WTC11 (cell line): ENCODE measurements at regions not wholly inside any gene's neighbourhood (a gene's known extent, or its start where the extent isn't known, plus 50 kb on each side); places are given as distances from the start of the nearest gene placed in this dataset.

Source experiments
- CREB1 ChIP-seq: sonication (generic); formaldehyde crosslinking; IDR thresholded peaks from 2 replicates; pipeline ENCODE4 v1.8.0; 2023; ENCODE audit warnings: mild to moderate bottlenecking, missing genetic modification reagents
- ETV6 ChIP-seq: sonication (generic); formaldehyde crosslinking; IDR thresholded peaks from 2 replicates; pipeline ENCODE4 v1.8.1; 2022; ENCODE audit warnings: mild to moderate bottlenecking, missing genetic modification reagents
- GABPB1 ChIP-seq: sonication (generic); formaldehyde crosslinking; IDR thresholded peaks from 2 replicates; pipeline ENCODE4 v1.8.1; 2023; ENCODE audit warnings: mild to moderate bottlenecking, missing genetic modification reagents
- OVOL2 ChIP-seq: fragments of 250-450 bp; sonication (Bioruptor Pico); IDR thresholded peaks from 2 replicates; pipeline ENCODE4 v1.9.0; 2021; ENCODE audit warnings: mild to moderate bottlenecking, borderline replicate concordance
- TP53 ChIP-seq: sonication (generic); formaldehyde crosslinking; IDR thresholded peaks from 2 replicates; pipeline ENCODE4 v1.8.1; 2023; ENCODE audit warnings: mild to moderate bottlenecking, missing genetic modification reagents
- ZNF396 ChIP-seq: fragments of 250-450 bp; sonication (Bioruptor Pico); IDR thresholded peaks from 2 replicates; pipeline ENCODE4 v1.8.0; 2021; ENCODE audit warnings: mild to moderate bottlenecking, moderate library complexity, borderline replicate concordance
- TF ChIP-seq, protein P1 (sequence below): fragments of 200-600 bp; IDR thresholded peaks from 2 replicates; pipeline ENCODE4 v1.8.0; 2022; ENCODE audit warnings: antibody characterized with exemption
- TF ChIP-seq, protein P2 (sequence below): sonication (generic); formaldehyde crosslinking; conservative IDR thresholded peaks from 2 replicates; pipeline ENCODE4 v1.8.1; 2022; ENCODE audit warnings: mild to moderate bottlenecking, missing genetic modification reagents
- TF ChIP-seq, protein P3 (sequence below): fragments of 250-450 bp; sonication (Bioruptor Pico); IDR thresholded peaks from 2 replicates; pipeline ENCODE4 v2.1.2; 2022; ENCODE audit warnings: mild to moderate bottlenecking, moderate library complexity
- TF ChIP-seq, protein P4 (sequence below): sonication (generic); formaldehyde crosslinking; IDR thresholded peaks from 2 replicates; pipeline ENCODE4 v1.8.1; 2023; ENCODE audit warnings: mild to moderate bottlenecking, missing genetic modification reagents, moderate library complexity
- TF ChIP-seq, protein P5 (sequence below): sonication (generic); formaldehyde crosslinking; IDR thresholded peaks from 2 replicates; pipeline ENCODE4 v1.8.0; 2022; ENCODE audit warnings: mild to moderate bottlenecking, missing genetic modification reagents
- TF ChIP-seq, protein P6 (sequence below): sonication (generic); formaldehyde crosslinking; conservative IDR thresholded peaks from 2 replicates; pipeline ENCODE4 v1.8.1; 2023; ENCODE audit warnings: mild to moderate bottlenecking, low read depth, missing genetic modification reagents, moderate library complexity
- TF ChIP-seq, protein P7 (sequence below): sonication (generic); formaldehyde crosslinking; IDR thresholded peaks from 2 replicates; pipeline ENCODE4 v1.8.0; 2023; ENCODE audit warnings: missing genetic modification reagents
- TF ChIP-seq, protein P8 (sequence below): sonication (generic); formaldehyde crosslinking; IDR thresholded peaks from 2 replicates; pipeline ENCODE4 v1.8.0; 2022; ENCODE audit warnings: mild to moderate bottlenecking, missing genetic modification reagents

DNA sequence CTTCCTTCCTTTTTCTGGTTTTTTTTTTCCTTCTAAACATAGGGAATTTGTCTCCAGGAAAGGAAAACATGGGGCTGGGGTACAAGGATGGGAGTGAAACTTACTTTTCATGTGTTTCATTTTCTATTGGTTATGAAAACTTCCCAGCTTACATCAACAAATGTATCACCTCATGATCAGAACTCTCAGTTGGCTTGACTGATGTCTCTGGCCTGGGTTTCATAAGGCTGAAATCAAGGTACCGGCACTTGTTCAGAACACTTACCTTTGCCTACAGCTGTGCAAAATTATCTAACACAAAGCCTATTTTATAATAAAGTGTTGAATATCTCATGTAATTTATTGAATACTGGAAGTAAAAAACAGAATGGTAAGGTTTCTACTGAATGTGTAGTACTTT lies 91.8 kb upstream of the STT3B start:
- TF ChIP-seq, protein P1, sequence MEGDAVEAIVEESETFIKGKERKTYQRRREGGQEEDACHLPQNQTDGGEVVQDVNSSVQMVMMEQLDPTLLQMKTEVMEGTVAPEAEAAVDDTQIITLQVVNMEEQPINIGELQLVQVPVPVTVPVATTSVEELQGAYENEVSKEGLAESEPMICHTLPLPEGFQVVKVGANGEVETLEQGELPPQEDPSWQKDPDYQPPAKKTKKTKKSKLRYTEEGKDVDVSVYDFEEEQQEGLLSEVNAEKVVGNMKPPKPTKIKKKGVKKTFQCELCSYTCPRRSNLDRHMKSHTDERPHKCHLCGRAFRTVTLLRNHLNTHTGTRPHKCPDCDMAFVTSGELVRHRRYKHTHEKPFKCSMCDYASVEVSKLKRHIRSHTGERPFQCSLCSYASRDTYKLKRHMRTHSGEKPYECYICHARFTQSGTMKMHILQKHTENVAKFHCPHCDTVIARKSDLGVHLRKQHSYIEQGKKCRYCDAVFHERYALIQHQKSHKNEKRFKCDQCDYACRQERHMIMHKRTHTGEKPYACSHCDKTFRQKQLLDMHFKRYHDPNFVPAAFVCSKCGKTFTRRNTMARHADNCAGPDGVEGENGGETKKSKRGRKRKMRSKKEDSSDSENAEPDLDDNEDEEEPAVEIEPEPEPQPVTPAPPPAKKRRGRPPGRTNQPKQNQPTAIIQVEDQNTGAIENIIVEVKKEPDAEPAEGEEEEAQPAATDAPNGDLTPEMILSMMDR, result no peak
- TF ChIP-seq, protein P2, sequence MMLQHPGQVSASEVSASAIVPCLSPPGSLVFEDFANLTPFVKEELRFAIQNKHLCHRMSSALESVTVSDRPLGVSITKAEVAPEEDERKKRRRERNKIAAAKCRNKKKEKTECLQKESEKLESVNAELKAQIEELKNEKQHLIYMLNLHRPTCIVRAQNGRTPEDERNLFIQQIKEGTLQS (CRISPR knock-in tag), result no peak
- no peak for TF ChIP-seq ZNF396 (CRISPR knock-in tag)
- TF ChIP-seq, protein P3, sequence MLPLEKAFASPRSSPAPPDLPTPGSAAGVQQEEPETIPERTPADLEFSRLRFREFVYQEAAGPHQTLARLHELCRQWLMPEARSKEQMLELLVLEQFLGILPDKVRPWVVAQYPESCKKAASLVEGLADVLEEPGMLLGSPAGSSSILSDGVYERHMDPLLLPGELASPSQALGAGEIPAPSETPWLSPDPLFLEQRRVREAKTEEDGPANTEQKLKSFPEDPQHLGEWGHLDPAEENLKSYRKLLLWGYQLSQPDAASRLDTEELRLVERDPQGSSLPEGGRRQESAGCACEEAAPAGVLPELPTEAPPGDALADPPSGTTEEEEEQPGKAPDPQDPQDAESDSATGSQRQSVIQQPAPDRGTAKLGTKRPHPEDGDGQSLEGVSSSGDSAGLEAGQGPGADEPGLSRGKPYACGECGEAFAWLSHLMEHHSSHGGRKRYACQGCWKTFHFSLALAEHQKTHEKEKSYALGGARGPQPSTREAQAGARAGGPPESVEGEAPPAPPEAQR (CRISPR knock-in tag), result no peak
- no peak for TF ChIP-seq ETV6
- TF ChIP-seq, protein P4, sequence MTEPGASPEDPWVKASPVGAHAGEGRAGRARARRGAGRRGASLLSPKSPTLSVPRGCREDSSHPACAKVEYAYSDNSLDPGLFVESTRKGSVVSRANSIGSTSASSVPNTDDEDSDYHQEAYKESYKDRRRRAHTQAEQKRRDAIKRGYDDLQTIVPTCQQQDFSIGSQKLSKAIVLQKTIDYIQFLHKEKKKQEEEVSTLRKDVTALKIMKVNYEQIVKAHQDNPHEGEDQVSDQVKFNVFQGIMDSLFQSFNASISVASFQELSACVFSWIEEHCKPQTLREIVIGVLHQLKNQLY, result no peak
- TF ChIP-seq, protein P5, sequence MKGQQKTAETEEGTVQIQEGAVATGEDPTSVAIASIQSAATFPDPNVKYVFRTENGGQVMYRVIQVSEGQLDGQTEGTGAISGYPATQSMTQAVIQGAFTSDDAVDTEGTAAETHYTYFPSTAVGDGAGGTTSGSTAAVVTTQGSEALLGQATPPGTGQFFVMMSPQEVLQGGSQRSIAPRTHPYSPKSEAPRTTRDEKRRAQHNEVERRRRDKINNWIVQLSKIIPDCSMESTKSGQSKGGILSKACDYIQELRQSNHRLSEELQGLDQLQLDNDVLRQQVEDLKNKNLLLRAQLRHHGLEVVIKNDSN (CRISPR knock-in tag), result no peak
- TF ChIP-seq TP53 (CRISPR knock-in tag), result no peak
- no peak for TF ChIP-seq OVOL2
- TF ChIP-seq, protein P6, sequence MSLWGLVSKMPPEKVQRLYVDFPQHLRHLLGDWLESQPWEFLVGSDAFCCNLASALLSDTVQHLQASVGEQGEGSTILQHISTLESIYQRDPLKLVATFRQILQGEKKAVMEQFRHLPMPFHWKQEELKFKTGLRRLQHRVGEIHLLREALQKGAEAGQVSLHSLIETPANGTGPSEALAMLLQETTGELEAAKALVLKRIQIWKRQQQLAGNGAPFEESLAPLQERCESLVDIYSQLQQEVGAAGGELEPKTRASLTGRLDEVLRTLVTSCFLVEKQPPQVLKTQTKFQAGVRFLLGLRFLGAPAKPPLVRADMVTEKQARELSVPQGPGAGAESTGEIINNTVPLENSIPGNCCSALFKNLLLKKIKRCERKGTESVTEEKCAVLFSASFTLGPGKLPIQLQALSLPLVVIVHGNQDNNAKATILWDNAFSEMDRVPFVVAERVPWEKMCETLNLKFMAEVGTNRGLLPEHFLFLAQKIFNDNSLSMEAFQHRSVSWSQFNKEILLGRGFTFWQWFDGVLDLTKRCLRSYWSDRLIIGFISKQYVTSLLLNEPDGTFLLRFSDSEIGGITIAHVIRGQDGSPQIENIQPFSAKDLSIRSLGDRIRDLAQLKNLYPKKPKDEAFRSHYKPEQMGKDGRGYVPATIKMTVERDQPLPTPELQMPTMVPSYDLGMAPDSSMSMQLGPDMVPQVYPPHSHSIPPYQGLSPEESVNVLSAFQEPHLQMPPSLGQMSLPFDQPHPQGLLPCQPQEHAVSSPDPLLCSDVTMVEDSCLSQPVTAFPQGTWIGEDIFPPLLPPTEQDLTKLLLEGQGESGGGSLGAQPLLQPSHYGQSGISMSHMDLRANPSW, result no peak
- TF ChIP-seq, protein P7, sequence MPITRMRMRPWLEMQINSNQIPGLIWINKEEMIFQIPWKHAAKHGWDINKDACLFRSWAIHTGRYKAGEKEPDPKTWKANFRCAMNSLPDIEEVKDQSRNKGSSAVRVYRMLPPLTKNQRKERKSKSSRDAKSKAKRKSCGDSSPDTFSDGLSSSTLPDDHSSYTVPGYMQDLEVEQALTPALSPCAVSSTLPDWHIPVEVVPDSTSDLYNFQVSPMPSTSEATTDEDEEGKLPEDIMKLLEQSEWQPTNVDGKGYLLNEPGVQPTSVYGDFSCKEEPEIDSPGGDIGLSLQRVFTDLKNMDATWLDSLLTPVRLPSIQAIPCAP (CRISPR knock-in tag), result no peak
- TF ChIP-seq CREB1, result no peak
- TF ChIP-seq, protein P8, sequence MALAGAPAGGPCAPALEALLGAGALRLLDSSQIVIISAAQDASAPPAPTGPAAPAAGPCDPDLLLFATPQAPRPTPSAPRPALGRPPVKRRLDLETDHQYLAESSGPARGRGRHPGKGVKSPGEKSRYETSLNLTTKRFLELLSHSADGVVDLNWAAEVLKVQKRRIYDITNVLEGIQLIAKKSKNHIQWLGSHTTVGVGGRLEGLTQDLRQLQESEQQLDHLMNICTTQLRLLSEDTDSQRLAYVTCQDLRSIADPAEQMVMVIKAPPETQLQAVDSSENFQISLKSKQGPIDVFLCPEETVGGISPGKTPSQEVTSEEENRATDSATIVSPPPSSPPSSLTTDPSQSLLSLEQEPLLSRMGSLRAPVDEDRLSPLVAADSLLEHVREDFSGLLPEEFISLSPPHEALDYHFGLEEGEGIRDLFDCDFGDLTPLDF (CRISPR knock-in tag), result no peak
- no peak for TF ChIP-seq GABPB1 (CRISPR knock-in tag)
